Islet precursor cell (in vitro differentiated cells): ENCODE measurements at regions not wholly inside any gene's neighbourhood (a gene's known extent, or its start where the extent isn't known, plus 50 kb on each side); places are given as distances from the start of the nearest gene placed in this dataset.

Source experiments
- DNase-seq: peaks from one replicate; pipeline ENCODE4 v3.0.0-alpha.2; 2018

DNA sequence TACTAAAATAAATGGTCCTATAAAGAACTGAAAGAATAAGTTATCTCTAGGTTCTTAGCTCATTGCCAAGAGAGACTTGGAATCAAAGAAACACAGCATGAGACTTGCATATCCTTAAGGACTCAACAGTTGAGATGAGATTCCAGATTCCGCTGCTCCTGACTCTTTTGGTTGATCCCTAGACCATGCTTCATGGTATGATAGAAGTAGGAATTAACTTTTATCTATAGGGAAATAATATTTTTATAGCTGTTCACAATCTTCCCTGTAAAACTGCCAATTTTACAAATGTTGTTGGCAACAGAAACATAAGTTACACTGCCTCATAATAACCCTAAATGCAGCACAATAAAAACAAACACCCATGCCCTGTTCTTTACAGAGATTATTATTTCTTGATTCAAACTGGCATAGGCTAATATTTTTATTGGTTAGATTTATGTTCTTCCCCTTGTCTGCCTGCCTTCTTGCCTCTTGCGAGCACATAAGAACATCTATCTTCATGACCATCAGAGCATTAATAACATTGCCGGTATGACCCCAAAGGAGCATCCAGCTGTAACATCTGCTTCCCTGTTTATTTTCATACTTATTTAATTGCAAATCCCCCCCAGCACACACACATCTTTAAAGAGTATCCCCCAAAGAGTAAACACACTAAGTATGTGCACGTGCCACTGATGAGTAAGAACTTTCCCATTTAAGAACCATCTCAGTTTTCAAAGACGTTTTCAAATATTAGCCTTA is 735.7 kb upstream of the SLC8A1 start:
- no peak for DNase-seq

DNA sequence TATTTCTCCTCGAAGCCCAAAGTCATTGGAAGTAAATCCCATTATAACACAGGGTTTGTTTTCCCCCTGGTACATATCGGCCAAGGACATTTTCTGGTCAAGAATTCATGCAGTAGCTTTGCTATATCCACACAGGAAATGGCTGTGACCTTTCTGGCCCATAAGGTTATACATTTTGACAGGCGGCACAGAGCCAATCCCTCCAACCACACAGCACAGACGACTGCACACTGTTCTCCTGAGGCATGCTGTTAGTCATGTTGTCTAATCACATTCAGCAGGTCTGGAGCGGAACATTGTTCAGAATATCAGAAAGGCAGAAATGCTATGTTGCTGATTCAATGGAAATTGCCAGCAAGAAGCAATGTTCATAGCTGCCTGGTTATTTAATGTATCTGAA is 742.3 kb upstream of the SLC8A1 start:
- DNase-seq, result no peak

DNA sequence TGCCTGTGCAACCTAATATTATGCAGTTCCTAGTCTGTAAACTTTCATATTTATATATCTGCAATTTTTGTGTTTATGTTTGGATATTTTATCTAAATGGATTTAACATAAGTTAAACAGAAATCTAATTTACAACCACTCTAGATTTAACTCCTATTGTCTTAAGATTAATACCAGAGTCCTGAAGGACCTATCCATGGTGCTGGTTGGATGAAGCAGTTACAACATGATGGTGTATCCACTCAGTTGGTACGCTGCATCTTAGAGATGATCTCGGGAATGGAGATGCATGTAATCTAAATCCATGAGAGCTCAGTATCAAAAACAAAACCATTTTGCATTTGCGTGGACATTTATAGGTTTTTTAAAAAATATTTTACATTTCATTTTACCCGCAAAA is 745.9 kb upstream of the SLC8A1 start:
- no peak for DNase-seq

DNA sequence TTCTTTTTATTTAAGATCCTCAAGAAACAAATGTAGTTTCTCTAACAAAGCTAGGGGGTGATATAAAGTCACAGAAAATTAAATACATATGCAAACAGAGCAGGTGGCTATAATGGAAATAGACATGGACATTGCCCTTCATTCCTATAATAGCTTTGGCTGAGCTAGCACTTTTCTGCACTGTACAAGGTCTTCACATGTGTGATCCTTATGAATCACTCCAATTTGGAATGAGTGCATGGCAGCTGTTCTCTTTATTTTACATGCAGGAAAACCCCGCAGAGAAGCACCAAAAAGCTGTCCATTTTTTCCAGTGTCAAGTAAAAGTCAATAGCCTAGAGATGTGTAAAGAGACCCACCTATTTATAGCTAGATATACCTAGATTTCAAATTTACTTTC is 747.4 kb upstream of the SLC8A1 start:
- no peak for DNase-seq

DNA sequence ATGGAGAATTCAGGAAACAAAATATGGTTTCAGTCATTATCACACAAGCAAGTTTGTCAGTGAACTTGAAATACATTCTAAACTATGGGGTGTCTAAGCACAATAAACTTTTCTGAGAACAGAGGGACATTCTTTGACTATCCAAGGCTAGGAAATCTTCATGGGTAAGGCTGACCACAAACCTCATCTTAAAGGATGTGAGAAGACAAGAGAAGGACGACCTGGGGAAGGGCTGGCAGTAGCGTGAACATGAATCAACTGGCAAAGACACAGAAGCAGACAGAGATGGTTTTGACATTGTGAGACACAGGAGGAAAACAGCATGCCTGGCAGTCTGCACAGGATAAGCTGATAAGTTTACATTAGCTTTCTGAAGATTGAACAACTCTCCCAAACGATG is 752.4 kb upstream of the SLC8A1 start:
- no peak for DNase-seq

DNA sequence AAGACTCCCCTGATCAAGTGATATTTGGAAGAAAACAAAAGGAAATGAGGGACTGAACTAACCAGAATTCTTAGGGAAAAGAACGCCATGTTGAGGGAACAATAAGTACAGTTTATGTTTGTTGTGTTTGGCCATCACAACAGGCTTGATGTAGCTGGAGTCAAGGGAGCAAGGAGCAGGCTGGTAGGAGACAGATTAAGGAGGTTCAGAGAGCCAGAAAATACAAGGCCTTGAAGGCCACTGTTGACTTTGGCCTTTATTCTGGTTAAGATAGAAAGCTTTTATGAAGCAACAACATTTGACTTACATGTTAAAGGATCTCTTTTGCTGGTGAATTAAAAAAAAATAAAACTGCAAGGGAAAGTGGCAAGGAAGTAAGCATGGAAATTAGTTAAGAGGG is 754.1 kb upstream of the SLC8A1 start:
- DNase-seq, result no peak

DNA sequence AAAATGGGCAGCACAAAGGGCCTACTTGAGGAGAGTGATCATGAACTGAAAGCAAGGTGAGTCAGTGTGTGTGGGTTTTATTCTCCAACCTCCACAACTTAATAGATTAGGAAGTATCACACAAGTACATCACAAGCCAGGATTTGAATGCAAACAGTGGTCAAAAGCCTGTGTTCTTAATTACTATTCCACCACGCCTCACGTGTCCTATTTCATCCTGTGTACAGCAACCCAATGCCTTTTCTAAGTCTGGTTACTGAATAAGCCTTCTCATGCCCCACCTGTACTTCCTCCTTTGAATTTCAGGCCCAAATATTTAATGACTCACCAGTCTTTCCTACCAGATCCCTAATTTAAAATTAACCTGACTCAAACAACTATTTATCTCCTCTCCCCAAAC is 755.7 kb upstream of the SLC8A1 start:
- DNase-seq, result no peak

DNA sequence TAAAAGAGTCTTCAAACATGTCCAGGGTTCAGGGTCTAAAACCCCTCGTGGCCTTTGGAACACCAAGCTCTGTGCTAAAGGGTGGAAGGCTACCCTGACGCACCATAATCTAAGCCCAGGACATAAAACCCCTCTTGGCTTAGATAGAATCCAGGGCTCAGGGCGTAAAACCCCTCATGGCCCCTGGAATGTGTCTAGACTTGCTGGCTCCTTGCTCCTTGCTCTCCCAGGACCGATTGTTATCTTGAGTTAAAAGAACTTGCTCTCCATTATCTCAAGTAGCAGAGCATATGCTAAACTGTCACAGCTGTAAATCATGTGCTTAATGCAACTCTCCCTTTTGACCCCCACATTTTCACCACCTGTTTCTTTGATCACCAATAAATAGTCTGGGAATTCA is 758.1 kb upstream of the SLC8A1 start:
- DNase-seq, result peak; percentile 67

DNA sequence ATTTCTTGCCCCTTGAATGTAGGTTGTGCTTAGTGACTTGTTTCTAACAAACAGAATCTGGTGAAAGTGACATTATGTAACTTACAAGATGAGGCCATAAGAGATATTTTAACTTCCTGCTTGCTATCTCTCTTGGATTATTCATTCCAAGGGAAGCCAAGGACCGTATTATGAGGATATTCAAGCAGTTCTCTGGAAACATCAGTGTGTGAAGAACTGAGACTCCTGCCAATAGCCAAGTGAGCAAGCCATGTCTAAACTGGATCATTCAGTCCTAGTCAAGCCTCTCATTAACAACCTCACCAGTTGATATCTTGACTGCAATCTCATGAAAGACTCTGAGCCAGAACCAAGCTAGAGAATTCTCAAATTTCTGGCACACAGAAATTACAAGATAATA is 765.1 kb upstream of the SLC8A1 start:
- DNase-seq, result no peak

DNA sequence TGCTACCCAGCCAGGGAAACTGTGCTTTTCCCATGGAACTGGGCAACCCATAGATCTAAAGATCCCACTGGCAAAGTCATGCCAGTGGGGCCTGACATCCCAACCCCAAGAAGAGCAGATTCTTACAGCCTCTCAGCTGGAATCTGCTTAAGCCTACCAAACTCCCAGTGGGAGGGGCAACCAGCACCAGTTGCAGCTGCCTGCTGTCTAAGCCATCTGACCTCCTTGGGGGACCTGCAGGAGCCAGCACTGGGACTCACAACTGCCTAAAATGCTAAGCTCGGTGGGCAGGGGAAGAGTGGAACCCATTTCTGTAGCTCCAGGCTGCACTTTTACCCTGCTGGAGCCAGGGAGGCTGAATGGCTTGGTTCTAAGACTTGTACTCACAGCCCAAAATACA is 770.7 kb upstream of the SLC8A1 start:
- no peak for DNase-seq

DNA sequence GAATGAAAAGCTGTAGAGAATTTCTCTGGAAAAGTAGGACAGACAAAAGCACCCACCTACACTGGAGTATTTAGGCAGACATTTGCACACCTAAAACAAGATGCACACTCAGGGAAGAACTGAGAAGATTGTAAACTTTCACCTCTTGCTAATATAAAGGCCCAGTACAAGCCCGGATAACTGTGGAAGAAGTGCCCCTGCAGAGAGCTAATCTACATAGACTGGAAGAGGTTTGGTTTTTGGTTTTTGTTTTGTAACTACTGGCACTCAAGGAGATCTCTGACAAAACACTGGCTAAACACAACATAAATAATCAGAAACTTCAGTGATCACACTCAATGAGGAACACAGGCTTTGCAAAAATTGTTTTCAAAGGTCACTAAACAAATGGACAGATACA is 782.2 kb upstream of the SLC8A1 start:
- DNase-seq, result no peak

DNA sequence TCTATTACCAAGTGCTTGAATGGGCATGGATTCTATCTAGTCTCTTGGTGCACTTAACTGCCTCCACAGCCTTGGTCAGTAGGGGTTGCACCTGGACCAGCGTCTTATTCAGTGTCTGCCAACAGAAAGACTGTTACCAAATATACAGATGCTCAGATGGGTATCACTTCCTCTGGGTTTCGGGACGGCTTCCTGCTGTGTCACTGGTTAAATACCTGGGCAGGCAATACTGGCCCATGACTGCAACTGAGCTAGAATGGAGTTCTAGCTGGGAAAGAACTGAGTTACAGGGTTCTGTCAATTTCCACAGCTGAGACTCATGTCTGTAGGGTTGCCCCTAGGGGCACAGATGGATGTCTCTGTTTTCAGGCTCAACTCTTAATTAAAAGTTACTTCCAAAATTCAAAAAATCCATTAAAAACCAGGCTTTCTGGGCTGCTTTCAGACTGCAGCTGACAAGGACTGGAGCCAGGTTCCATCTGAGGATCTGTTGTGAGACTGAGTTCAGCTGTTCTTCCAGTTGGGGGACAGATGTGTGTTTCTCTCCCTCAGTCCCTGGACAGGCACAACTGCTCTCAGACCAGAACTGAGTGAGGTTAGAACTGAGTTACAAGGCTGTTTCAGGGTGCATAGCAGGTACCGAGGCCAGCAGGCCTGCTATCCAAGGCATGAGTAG is 789.6 kb upstream of the SLC8A1 start:
- DNase-seq, result no peak

DNA sequence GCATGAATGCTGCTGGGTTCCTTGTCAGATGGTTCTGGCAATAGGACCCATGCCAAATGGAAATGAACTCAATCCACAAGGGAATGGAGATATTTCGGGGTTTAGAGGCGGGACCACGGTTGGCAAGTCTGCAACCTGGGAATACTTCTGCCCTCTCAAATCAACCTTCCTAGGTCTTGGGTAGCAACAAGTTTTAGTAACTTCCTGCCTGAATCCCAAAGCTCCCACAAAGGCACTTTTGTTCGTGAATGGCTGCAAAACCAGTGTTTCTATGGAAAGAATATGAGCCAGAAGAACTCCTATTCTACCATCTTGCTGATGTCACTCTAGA is 790.1 kb upstream of the SLC8A1 start:
- DNase-seq, result no peak

DNA sequence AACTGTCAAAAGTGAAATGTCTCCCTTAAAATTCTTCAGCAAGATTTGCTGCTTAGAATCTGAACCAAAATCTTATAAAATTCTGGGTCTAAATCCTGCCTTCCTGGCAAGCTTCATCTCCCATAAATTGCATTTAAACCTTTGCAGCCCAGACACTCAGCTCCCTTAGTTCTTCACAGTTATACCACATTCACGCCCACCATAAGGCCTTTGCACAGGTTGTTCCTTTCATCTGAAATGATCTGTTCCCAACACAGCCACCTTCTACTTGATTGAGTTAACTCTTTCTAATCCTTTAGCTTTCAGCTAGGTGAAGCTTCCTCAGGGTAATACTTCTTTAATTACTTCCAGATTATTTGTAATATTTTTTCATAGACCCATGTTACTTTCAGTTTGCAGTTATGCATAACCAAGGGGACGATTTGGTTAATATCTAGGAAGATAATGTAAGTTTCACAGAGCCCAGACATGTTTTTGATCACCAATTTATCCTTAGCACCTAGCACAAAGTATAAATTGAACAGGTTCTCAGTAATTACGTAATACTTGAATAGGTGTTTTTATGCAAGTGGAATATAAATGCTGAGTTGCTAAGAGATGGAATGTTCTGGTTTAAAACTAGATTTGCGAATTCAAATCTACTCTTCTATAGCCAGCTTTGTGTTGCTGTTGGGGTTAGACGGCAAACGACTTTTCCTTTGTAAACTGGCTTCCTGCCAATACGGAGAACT is 779.7 kb upstream of the PKDCC start:
- DNase-seq, result no peak

DNA sequence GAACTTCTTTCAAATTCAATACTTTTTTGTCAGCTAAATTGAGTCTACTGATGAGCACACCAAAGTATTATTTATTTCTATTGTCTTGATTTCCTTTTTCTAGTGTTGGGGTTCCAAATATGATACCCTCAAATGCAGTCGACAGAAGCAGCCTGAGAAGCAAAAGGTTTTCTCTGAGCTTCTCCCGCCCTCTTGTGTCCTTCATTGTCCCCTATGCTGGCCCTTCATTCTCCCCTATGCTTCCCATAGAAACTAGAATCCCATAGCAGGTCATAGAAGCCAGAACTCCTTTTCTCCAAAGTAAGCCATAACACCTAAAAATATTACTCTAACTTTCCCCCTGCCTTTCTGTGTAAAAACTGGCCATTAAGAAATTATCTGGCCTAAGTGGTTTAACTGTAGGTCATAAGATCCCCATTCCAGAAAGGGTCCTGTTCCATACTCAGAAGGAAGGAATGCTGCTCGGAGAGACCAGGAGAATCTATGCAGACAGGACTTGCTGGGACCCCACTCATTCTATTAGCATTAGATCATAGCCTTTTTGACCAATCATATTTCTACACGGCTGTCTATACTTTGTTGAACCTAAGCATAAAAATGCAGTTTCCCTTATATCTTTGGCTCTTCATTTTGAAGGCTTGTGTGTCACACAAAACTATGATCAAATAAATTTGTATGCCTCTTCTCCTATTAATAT is 764.6 kb upstream of the PKDCC start:
- peak; percentile 83 for DNase-seq

DNA sequence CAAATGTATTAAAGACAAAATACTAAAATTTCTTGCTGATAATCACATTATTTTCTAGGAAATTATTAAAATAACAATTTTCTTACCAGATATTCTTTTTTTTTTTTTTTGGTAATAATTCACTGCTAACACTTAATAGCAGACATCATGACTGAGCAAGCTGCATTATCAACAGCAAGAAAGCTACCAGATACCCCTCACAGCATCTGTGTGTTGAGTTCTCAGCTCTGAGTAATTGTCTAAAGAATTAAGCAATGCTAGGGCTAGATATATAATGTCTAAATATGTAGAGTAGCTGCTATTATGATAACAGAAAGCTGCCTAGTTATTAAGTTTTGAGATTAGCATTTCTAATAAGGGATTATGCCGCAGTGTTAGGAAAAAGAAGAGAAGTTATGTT is 754.3 kb upstream of the PKDCC start:
- DNase-seq, result no peak

DNA sequence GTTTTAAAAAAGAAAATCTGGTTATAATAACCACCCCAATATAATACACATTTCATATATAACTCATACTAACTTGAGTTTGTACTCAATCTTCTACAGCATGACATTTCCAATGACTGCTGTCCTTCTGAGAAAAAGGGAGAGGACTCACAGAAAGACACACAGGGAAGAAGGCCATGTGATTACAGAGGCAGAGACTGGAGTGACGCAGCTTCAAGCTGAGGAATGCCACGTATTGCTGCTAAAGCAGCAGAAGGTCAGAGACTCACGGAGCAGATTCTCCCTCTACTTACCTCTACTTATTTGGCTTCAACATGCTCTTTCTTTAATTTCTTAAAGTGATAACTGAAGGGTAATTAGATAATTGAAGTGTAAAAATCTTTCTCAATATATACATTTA is 753.5 kb upstream of the PKDCC start:
- DNase-seq, result peak; percentile 74

DNA sequence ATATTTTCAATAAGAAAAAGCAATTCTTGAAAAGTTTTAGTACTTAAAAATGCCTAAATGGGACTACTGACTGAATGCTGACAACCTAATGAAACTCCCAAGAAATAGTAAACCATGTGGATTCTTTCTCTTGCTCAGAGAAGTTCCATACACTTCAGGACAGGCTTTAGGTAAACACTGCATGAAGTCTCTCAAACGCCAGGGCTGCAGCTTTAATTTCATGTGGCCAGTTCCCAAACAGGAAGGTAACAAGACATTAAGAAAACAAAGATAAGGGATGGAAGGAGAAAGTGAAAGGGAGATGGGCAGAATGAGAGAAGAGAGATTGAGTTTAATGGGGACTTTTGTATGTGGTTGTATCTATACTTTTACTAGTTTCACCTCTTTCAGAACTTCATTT is 734.7 kb upstream of the PKDCC start:
- DNase-seq, result no peak

DNA sequence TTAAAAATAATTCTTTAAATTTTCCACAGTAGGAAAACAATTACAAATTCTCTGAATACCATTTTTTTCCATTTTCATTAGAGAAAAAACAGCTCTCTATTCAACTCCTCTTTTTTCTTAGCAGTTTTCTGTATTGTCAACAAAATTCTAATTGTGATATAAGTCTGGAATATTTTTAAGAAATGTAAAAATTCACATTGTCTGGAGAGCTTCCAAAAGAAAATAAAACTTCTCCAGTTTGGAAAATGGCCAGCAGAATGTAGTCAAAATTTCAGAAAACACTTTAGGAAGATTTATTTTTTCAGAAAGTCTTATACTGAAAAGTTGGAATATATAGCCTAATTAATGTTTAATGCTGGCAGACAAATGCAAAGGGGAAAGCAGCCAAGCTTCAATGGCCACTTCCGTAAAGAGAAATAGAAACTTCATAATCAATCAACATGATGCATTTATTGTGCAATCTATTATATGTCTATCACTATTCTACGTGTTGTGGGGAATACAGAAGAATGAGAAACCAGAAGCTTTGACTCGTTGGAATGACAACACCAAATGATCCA is 733.2 kb upstream of the PKDCC start:
- no peak for DNase-seq

DNA sequence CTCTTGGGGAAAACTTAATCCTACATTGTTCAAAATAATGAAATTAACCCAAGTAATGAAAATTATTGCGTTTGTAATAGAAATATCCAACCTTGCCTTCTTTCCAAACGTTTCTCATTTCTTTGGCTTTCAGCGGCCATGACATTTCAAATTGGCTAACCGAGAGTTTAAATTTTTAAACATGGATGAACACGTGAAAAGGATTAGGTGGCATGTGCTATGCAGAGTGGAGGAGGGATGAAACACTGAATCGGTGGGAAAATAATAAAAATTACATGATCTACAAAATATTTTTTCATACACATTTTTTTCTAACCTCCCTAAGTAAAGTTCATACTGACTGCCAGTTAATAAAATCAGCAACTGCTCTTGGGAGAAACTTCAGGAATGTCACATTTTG is 728.4 kb upstream of the PKDCC start:
- no peak for DNase-seq

DNA sequence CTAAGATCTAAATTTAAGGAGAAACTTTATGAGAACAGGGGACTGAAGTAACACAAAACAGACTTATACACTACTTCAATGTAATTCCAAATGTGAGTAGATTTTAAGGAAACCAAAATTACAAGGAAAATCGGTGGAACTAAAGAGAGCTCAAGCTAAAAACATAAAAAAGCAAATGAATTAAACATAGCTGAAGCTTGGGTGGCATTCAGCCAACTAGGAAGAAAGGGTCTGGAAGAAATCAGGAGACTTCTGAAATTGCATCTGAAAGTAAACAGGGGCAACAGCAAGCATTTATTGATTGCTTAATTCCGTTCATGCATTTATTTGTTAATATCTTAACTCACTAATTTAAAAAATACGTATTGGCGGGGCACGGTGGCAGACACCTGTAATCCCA is 727.3 kb upstream of the PKDCC start:
- DNase-seq, result no peak

DNA sequence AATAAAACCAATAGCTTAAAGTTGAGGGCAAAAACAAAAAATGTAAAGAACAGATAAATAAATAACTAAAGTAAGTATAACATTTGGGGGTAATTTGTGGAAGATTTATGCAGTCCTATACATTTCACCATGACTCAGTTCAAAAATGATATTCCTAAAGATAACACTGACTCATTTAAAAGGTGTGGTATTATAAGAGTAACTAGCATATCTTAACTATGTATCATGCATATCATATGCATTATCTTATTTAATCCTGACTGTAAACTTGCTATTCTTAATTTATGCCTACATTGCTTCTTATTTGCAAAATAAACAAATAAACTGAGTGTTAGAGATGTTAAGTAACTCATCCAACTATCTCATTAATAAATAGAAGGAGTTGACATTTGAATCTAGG is 726.5 kb upstream of the PKDCC start:
- DNase-seq, result no peak

DNA sequence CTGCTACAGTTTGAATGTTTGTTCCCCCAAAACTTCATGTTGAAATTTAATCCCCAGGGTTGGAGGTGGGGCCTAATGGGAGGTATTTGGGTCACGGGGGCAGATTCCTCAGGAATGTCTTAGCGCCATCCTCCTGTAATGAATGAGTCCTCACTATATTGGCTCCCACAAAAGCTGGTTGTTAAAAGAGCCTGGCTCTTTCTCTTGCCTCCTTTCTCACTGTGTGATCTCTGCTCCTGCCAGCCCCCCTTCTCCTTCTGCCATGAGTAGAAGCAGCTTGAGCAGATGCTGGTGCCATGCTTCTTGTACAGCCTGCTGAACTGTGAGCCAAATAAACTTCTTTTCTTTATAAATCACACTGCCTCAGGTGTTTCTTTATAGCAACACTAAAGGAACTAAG is 721.0 kb upstream of the PKDCC start:
- DNase-seq, result no peak

DNA sequence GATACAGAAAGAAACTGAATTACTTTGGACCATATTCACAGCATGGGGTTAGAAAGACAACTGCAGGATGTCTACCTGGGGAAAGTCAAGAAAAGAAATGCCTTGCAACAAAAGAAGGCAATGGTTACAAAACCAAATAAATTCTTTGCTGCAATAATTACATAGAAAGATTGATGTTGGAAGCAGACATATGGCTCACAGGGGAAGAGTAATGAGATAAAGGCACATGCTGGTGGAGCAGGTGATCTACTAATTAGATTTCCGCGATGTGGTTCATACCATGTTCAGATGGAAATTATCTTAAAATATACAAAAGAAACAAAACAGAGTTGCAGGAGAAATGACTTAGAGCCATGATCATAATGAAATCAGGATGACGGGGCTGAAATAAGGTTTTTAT is 718.8 kb upstream of the PKDCC start:
- DNase-seq, result no peak
